HT1080 (cell line): ENCODE measurements at regions not wholly inside any gene's neighbourhood (a gene's known extent, or its start where the extent isn't known, plus 50 kb on each side); places are given as distances from the start of the nearest gene placed in this dataset.

Source experiments
- DNase-seq: peaks from one replicate; pipeline ENCODE4 v3.0.0-alpha.2; 2015; ENCODE audit warnings: low read depth

DNA sequence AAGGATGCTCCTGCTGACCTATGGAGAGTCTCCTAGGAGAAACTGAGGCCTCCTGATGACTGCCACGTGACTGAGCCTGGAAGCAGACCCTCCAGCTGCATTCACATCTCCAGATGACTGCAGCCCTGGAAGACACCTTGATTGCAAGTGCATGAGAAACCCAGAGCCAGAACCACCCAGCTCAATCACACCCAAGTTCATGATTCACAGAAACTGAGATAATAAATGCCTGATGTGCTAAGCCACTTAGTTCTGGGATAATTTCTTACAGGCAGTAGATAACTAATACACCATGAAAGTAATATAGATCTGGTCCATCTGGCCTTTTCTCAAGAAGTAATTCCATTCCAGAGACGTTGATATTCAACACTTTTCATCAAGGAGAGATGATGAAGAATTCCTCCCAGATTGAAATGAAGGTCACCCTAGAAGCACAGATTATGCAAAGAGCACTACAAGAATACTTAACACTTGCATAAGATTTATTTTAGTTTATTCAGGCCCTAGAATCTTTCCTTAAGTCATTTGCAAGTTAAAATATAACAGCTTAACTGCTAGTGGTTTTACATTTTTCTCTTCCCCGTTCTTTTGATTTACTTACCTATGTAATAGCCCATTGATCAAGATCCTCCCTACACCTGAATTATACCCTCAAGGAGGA is 208.2 kb upstream of the INHBA start:
- DNase-seq, result no peak

DNA sequence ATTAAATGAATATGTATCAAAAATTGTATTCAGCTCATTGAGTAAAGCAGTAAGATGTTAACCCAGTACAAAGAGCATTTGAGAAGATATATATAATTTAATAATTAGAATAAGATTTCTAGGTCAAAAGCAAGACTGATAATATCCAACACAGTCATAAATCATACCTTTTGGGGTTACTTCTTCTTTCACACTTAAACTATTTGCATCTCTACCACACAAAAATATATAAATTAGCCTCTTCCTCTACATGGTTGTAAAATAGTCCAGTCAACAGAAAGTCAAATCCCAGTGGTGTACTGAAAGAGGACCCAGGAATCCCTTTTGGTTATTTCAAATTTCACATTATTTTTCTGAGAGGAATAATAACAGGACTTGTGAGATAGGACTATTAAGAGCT is 204.6 kb upstream of the INHBA start:
- DNase-seq, result no peak

DNA sequence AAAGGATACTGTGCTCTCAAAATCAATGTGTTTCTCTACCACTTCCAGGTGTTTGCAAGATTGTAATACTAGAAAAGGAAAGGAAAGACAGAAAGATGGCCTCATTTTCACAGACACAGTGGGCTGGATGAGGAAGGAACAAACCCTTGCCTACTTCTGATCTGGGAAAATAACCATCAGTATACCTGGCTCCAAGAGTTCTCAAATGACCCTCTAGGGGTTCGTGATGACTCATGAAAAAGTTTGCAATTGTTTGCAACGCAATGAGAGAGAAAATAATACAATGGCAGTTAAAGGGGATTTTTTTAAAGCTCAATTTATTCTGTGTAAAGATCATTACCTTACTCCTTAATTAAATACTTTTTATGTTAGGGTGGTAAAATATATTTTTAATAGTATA is 197.6 kb upstream of the INHBA start:
- DNase-seq, result no peak

DNA sequence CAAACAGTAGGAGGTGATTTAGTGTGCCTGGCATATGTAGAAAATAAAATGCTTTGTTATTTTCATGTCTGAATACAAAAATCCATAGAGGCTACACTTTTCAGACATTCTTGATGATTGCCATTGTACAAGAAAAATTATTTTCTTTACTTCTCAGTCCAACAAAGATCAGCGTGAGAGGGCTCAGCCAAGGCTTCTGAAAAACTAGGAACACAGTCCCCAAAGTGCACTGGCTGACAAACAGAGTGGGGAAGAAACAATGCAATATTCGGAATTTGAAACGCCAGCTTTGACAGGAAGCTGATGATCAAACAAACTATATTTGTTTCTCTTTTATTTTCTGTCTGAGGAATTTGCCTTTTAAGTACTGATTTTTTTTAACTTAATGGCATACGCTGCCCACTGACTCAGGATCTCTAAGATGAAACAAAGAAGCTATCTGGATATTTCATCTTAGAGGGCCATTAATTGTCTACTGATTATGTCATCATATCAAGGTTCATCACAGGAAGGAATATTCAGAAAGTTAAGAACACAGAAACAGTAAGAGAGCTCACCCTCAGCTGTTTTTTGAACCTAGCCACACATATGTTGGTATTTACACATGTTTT is 197.0 kb upstream of the INHBA start:
- DNase-seq, result no peak

DNA sequence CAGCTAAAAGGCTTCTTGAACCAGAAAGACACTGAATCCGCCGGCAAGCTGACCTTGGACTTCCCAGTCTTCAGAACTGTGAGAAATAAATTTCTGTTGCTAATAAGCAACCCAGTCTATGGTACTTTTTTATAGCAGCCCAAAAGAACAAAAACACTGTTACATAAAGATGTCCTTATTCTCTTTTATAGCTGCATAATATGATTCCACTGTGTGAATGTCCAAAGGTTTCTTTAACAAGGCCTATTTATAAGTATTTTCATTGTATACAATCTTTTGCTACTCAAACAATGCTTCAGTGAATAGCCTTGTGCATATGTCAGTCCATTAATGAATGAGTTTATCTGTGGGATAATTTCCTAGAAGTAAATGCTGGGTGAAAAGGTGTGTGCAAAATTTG is 190.8 kb upstream of the INHBA start:
- DNase-seq, result no peak

DNA sequence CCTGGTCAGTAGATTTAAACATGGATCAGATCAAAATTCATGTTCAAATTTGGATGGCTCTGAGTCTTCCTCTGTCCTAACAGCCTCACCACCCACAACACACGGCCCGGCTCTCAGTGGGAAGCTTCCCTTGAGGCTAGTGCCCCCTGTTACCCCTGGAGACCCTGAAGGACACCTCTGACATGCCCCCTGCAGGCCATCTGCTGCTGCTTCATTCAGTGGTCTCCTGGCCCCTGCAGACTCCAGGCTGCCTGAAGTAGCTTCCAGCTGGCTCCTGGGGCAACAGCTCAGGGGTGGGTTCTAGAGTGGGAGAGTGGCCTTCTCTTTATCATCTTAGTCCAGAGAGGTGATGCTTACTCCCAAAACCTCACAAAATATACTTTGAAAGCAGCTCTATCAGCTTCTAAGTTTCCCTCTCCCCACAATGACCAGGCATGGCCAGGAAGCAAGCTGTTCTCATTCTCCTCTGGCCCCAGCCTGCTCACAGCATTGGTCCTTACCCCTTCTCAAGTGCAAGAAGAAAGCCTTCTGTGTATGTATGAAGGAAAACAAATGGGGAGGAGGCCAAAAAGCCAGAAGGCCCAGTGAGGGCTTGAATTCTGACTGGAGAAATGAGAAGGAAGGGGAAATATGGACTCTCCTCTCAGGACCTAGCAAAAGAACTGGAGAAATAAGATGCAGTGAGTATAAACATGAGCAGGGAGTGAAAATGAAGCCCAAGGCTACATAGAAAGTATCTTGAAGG is 189.6 kb upstream of the INHBA start:
- DNase-seq, result no peak

DNA sequence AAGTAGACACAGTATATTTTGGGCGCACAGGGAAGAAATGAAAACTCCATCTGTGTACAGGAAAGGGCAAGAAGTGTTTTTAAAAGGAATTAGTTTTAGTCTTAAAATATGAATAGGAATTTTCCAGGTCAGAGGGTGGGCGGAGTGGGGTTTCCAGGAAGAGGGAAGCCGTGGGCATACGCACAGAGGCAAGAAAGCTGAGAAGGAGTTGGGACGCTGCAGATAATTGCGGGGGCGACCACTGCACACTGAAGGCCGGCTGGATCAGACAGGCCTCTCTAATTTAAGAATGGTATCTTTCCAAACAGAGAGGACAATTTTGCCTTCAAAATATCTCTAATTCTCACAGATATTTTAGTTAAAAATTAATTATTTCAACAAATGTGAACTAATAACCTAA is 189.1 kb upstream of the INHBA start:
- no peak for DNase-seq

DNA sequence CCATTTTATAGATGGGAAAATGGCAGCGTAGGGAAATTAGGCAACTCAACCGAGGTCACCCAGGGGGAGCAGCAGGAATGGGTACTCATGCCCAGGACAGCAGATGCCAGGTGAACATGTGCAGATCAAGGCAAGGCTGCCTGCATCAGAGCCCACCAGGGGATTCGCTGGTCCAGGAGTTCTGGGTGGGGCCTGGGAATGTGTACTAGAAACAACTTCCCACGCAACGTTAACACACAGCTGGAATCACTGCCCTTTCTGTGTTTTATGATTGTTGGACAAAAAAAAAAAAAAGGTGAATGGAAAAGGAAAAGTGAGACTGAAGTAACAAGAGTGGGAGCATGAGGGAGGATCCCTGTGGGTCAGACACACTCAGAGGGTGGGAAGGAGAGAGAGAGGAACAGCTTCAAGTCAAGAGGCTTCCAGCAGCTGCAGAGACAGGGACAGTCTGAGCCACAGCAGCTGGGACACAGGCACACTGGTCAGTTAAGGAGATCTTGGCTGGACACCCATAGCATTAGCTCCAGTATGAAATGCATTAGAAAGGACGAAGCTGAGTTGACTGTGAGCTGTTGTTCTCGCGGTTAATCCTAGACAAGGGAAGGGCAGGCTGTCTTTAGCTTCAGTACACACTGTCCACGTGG is 187.9 kb upstream of the INHBA start:
- DNase-seq, result no peak

DNA sequence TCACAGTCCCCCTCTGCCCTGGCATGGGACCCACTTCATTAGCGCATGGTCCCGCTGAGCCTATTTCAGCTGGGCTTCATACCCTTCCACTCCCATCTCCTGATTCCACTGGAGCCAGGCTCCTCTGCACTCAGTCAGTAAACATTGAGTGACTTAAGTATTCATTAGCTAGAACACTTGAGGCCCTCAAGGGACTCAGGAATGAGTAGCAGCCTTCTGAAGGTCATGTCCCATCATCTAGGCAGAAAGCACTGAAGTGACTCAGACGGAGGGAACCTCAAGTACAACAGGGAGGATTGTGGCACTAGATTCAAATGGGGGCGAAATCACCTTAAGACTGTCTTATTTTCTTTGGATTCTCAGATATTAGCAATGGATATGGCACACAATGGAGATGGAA is 186.6 kb upstream of the INHBA start:
- peak; percentile 10 for DNase-seq

DNA sequence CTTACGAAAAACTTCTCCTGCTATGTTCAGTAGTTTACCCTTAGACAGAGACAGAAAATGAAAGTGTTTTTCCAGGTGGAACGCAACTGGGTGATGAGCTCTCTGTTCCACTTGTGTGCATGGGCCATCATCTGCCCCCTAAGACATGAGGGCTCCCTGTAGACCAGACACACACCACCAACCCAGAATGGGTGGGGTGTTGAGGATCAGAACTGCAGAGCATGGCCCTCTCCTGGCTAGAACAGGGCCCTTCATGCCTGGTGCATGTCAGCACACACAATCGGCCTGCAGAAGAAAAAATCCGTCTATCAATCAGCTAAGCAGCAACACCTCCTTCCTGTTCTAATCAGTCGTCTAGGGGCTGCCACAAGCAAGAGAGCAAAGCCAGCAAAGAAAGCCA is 186.2 kb upstream of the INHBA start:
- no peak for DNase-seq

DNA sequence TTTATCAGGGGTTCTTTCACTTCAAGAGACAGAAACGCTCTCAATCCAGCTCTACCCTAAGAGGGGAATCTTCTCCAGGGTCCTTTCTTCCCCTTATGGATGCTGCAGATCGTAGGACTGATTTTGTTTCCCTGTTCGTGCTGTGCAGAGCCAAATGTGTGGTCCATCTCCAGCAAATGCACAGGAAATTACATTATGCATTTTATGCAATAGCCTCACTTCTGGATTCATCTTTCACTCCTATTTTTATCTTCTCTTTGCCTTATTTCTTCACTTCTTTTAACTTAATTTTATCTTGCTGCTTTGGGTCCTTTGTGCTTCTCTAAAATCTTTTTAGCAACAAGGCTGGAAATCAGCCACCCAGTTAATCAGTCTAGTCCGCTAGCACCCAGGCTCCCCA is 184.5 kb upstream of the INHBA start:
- DNase-seq, result no peak

DNA sequence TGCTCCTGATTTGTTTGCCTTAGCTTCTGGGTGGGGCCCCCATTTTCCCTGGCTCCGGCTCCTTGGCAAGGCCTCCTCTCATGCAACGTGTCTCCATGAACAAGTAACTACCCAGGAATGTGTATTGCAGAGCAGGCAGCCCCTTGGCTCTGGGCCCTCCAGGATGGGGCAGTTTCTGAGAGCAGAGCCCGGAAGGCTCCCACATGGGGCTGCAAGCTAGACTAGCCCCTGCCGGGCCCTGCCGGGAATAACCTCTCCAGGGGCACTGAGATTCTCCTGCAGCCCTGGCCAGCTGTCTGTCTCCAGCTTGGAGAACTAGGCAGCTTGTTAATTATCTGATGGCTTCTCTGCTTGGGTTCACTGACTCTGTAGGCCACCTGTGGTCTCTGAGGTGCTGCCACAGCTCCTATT is 184.0 kb upstream of the INHBA start:
- DNase-seq, result peak; percentile 90

DNA sequence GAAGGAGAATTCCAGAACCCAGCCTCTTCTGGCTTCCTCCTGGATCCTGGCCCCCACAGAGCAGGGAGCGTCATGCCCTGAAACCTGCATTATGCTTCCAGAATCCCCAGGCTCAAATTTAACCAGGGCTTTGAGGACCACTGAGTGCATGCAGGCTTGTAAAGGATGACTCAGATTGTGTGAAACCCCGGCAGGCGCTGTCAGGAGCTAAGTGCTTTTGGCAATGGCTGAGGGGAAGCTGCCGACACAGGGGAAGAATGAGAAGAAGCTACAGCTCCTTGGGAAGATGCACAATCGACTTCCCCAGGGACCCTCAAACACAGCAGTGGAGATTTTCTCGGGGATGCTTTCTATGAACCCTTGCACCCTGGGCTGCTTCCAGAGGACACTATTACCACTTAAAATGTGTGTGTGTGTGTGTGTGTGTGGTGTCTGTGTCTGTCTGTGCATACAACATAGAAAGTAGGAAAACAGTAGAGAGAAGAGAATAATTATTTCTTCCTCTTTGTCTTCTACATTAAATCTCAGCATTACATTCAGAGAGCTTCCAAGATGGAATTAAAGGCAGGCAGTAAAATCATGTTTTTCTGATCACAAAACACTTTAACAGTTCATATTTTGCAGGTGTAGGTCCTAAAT is 183.5 kb upstream of the INHBA start:
- peak; percentile 86 for DNase-seq

DNA sequence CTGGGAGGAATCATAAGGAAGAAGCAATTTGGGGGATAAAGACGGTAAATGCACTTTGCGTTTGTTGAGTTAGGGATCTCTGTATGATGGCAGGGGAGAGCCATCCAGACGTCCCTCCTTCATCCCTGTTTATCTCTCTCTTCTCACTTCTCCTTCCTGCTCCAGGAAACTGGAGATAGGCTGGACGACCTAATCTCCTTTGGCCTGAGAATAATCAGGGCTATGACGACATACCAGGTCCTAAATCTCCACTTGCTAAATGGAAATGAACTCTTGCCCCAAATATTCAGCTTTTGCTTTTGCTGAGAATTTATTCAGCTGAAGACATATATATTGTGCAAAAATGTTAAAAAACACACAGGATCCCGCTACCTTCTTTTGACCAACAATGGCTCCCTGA is 182.9 kb upstream of the INHBA start:
- DNase-seq, result peak; percentile 14

DNA sequence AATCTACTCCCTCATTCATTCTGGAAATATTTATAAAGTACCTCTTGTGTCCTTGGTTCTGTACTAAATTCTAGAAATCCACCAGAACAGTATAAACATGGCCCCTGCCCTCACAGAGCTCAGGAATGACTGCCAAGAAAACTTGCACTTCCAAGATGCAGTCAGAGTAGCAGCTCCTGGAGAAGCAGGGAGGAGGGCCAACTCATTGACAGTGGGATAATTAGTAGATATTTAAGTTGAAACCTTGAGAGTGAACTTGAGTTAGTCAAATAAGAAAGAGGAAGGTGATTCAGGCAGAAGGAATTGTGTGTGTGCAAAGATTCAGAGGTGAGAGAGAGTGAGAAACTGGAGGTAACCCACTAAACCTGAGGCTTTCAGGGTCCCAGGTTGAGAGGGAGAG is 182.2 kb upstream of the INHBA start:
- DNase-seq, result peak; percentile 74

DNA sequence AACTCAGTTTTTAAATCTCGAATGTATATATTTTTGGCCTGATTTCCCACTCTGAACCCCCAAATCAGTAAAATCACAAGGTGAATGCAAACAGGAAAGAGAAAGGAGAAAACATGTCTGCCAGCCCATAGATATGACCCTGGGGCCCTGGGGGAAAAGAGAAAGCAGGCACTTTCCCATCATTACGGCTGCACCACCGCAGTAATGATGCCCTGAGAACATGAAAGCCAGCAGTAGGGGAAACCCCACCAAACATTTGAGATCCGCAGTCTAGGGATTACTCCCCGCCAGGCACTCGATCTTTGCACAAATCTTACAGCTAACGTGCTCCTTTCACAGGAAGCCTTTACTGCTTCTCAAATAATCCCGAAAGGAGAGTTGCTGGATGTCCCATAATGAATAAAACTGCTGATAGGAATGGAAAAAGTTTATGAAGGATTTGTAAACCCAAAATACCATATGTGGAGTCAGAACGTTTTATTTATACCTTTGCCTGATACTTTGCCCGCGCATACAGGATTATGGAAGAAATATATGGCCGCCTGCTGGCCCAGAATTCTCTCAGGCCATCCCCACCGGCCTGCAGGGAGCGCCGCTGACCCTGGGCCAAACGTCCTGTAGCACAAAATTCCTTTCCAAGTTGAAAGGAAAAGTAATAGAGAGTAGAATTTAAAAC is 180.0 kb upstream of the INHBA start:
- no peak for DNase-seq

DNA sequence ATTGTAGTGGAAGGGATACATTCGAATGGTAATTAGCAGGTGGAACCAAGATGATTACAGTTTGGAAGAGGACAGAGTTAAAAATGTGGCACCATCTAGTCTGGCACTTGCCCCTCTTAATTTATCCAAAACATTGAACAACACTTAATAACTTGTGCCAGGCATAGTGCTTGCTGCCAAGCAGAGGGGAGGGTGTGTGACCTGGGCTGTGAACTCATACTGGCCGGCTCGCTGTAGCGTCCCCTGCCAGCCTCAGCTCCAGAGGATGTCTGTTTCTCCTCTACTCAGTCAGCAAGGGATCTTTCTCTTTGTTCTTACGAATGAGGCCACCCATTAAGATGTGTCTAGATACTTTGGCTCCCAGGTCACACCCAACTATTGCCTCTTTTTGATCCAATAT is 179.4 kb upstream of the INHBA start:
- DNase-seq, result no peak

DNA sequence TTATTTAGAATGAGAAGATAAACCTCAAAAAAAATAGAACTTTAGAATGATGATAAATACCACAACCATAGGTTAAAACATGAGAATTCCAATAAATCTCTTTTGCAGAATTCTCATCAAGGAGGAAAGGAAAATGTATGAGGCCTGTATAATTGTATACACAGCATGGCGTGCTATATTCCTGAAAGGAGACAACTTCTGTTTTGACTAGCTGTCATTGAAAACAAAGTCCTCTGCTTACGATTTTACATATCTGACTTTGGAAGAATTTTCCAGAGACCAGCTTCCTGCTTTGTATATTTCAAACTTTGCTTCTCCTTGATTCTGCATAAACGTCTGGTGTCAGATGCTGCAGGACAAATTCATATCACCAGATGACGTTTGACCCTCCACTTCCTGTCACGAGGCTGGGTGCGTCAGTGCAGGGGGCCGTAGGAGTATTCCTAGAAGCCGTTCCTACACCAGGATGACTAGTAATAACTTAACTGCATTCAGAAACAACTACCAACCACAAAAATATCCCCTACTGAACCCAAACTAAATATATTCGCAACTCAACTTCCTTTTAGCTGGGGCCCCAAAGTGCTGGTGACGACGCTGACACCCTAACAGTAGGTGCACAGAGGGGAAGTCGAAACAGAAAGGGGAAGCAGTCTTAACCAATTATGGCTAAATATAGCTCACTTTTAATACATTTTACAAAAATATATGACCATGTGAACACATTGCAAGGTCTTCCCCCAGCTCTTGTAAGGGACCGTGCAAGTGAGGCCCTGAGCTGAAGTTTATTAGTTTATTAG is 178.6 kb upstream of the INHBA start:
- peak; percentile 49 for DNase-seq

DNA sequence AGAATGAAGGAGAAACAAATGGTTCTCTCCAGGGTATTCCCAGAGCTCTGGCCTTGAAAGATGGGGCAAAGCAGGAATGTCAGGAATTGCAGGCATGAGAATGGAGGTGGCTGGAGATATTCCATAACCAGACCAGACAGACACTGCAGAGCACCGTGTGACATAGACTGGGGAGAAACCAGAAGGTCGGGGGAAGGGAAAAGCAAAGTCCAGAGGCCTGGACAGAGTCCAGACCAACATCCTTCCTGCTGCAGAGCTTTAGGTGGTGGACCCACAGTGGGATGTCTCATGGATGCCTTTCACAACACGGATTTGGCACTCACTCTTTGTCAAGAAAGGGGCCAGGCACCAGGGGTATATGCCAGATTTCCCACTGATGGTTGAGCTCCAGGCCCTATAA is 177.2 kb upstream of the INHBA start:
- peak; percentile 97 for DNase-seq

DNA sequence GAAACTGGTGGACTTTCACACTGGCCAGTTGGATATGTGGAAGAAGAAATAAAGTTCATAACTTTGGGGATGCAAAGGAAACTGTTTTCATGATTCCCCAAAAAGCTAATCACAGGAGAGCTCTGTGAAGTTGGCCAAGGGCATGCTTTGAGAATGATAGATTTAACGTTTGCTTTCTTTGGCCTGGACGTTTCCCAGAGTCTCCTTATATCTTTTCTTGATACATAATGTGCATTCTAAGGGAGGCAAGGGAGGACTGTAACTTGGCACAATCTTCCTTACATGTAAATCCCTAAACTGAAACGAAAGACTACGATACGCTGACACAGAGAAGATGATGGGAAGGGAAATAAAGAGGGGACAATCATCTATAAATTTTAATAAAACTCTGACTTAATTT is 176.5 kb upstream of the INHBA start:
- no peak for DNase-seq
